ENCODE measurements at regions not wholly inside any gene's neighbourhood (a gene's known extent, or its start where the extent isn't known, plus 50 kb on each side); places are given as distances from the start of the nearest gene placed in this dataset.

DNA sequence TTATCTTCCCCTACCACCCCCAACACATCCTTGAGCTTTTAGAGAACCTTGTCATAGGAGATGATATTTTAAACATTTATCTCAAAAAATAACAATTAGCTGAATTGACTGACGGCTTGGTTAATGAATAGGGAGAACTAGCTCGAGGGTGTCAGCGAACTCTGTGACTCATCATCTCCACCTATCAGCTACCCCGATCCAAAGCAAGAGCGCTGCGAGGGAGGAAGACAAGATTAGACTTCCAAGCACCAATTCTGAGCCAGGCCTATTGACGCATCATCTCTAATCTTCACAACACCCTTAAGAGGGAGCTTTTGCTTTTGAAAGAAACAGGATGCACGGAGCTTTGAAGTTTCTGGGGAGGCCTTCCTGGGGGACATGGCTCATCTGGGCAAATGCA is 51.0 kb upstream of the GALNT18 start:
- TF ChIP-seq, protein P1, sequence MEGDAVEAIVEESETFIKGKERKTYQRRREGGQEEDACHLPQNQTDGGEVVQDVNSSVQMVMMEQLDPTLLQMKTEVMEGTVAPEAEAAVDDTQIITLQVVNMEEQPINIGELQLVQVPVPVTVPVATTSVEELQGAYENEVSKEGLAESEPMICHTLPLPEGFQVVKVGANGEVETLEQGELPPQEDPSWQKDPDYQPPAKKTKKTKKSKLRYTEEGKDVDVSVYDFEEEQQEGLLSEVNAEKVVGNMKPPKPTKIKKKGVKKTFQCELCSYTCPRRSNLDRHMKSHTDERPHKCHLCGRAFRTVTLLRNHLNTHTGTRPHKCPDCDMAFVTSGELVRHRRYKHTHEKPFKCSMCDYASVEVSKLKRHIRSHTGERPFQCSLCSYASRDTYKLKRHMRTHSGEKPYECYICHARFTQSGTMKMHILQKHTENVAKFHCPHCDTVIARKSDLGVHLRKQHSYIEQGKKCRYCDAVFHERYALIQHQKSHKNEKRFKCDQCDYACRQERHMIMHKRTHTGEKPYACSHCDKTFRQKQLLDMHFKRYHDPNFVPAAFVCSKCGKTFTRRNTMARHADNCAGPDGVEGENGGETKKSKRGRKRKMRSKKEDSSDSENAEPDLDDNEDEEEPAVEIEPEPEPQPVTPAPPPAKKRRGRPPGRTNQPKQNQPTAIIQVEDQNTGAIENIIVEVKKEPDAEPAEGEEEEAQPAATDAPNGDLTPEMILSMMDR (IDR thresholded peaks at IDR 0.05): no peak
- no peak for TF ChIP-seq POLR2A (IDR thresholded peaks at IDR 0.05)
